Naive B cell (primary cell): ENCODE measurements at regions not wholly inside any gene's neighbourhood (a gene's known extent, or its start where the extent isn't known, plus 50 kb on each side); places are given as distances from the start of the nearest gene placed in this dataset.

Experiments used
- ATAC-seq, 2 donors: fragments of 150-1000 bp; cut with Tn5 transposase; 2 replicates each; pipeline ENCODE4 v1.10.0; 2021; ENCODE audit warnings: low read depth in 2 of 2, mild to moderate bottlenecking in 2 of 2, moderate library complexity in 2 of 2
- DNase-seq: peaks from one replicate; pipeline ENCODE4 v3.0.0; 2022
- H3K27ac Mint-ChIP-seq, 6 donors: one replicate each; pipeline ENCODE4 v1.8.0; 2020 to 2022; ENCODE audit warnings: mild to moderate bottlenecking in 6 of 6, mixed read lengths in 6 of 6, moderate library complexity in 5 of 6, inconsistent platforms in 2 of 6
- H3K27me3 Mint-ChIP-seq, 3 donors: one replicate each; pipeline ENCODE4 v1.8.0; 2021 to 2022; ENCODE audit warnings: mixed read lengths in 3 of 3, mild to moderate bottlenecking in 1 of 3
- H3K36me3 Mint-ChIP-seq, 2 donors: one replicate each; pipeline ENCODE4 v1.8.0; 2020 to 2022; ENCODE audit warnings: mixed read lengths in 2 of 2, inconsistent platforms in 1 of 2, mild to moderate bottlenecking in 1 of 2
- H3K4me1 Mint-ChIP-seq, 3 donors: one replicate each; pipeline ENCODE4 v1.8.0; 2020 to 2022; ENCODE audit warnings: mixed read lengths in 3 of 3, inconsistent platforms in 1 of 3, mild to moderate bottlenecking in 1 of 3, moderate library complexity in 1 of 3
- H3K4me3 Mint-ChIP-seq, 8 donors: one replicate each; pipeline ENCODE4 v1.8.0; 2020 to 2022; ENCODE audit warnings: mild to moderate bottlenecking in 8 of 8, mixed read lengths in 8 of 8, moderate library complexity in 8 of 8, inconsistent platforms in 2 of 8
- H3K9me3 Mint-ChIP-seq, 7 donors: one replicate each; pipeline ENCODE4 v1.8.0; 2020 to 2022; ENCODE audit warnings: mixed read lengths in 7 of 7, mild to moderate bottlenecking in 5 of 7, inconsistent platforms in 2 of 7, moderate library complexity in 1 of 7

DNA sequence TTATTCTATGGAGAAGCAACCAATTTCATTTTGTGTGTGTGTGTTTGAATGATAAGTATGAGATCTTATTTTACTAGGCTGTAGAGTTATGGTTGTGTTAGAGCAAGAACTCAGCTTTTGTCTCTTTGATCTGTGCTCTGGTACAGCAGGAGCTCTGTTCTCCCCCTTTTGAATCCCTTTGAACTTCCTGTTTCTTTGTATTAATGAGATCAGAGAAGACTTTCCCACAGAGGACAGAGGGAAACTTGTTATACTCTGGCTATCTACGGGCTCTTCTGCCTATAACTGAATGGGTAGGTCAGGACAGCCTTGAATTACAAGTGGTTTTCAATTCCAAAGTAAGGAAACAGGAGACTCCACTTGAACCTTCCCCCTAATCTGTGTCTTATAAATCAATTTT is 1015.0 kb upstream of the RAG2 start:
- no peaks in the 10 kb centered on the region for H3K4me1 Mint-ChIP-seq
- no peaks in the 10 kb centered on the region for H3K36me3 Mint-ChIP-seq
- no peak overlapping the region for H3K4me3 Mint-ChIP-seq
- no peak for DNase-seq
- H3K9me3 Mint-ChIP-seq = no peaks in the 10 kb centered on the region
- no peak for ATAC-seq
- H3K27me3 Mint-ChIP-seq = no peaks in the 10 kb centered on the region
- H3K27ac Mint-ChIP-seq = no peak overlapping the region

- Mint-ChIP-seq H3K27ac (no peak overlapping the region), H3K4me1 (no peaks in the 10 kb centered on the region)
- no peak for ATAC-seq
These were observed 1014.1 kb upstream of the RAG2 start for GRCh38 chr11:37612146-37612545.

GRCh38 chr11:37605229-37605628 is 1007.2 kb upstream of the RAG2 start:
- H3K9me3 Mint-ChIP-seq = peaks cover 0 to 7% (median 5%) of the 10 kb centered on the region in 7 donors
- H3K36me3 Mint-ChIP-seq = no peaks in the 10 kb centered on the region
- no peak for ATAC-seq
- DNase-seq = no peak
- no peaks in the 10 kb centered on the region for H3K4me1 Mint-ChIP-seq
- no peak overlapping the region for H3K4me3 Mint-ChIP-seq
- H3K27me3 Mint-ChIP-seq = no peaks in the 10 kb centered on the region
- no peak overlapping the region for H3K27ac Mint-ChIP-seq

More at GRCh38 chr11:37612146-37612545, 1014.1 kb upstream of the RAG2 start:
- Mint-ChIP-seq H3K27me3 (no peaks in the 10 kb centered on the region), H3K4me3 (no peak overlapping the region), H3K9me3 (no peaks in the 10 kb centered on the region), H3K36me3 (no peaks in the 10 kb centered on the region)
- no peak for DNase-seq

- ATAC-seq (no peak), DNase-seq (no peak)
- no peak overlapping the region for H3K4me3 Mint-ChIP-seq
- no peaks in the 10 kb centered on the region for H3K36me3 Mint-ChIP-seq
- no peaks in the 10 kb centered on the region for H3K27me3 Mint-ChIP-seq
- peaks cover 0 to 7% (median 5%) of the 10 kb centered on the region in 7 donors for H3K9me3 Mint-ChIP-seq
- H3K4me1 Mint-ChIP-seq = no peaks in the 10 kb centered on the region
- H3K27ac Mint-ChIP-seq = no peak overlapping the region
These were observed 1000.3 kb upstream of the RAG2 start for GRCh38 chr11:37598381-37598780.

DNA sequence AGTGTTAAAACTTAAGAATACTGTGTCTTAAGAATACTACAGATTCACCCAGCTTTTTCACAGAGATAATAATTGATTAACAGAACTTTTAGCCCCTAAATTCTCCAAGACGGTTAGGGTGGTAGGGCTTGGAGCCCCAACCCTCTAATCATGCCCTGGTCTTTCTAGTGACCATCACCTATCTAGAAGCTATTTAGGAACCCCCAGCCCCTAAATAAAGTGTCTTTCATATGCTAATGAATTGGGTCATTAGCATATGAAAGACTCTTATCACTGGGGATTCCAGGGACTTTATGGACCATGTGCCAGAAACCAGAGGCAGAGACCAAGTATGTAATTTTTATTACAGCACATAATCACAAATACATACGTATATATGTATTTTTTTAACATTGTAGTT is 999.7 kb upstream of the RAG2 start:
- no peak for ATAC-seq
- Mint-ChIP-seq H3K36me3 (no peaks in the 10 kb centered on the region), H3K27me3 (no peaks in the 10 kb centered on the region)

DNA sequence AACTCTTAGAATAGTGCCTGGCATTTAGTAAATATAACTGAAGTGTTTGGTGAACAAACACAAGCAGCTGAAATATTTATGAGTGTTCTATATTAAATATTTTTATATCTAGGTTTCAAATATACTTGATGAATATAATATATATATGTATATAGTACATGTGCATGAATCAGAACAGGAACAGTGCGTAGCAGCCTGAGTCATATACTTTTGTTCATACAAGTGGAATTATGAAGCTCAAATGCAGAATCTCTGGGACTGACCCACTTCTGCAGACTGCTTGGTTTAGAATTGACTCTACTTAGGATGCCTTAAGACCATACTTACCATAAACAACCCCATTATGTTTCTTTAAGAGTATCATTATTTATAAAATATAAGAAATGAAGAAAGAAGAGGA is 997.8 kb upstream of the RAG2 start:
- ATAC-seq (no peak), DNase-seq (no peak)
- H3K36me3 Mint-ChIP-seq = no peaks in the 10 kb centered on the region

More for the DNA sequence above, 999.7 kb upstream of the RAG2 start:
- no peak overlapping the region for H3K27ac Mint-ChIP-seq
- no peak for DNase-seq
- no peaks in the 10 kb centered on the region for H3K4me1 Mint-ChIP-seq
- H3K4me3 Mint-ChIP-seq = no peak overlapping the region
- peaks cover 0 to 4% (median 1%) of the 10 kb centered on the region in 7 donors for H3K9me3 Mint-ChIP-seq

GRCh38 chr11:37574361-37574760 is 976.3 kb upstream of the RAG2 start:
- DNase-seq = no peak
- Mint-ChIP-seq H3K36me3 (no peaks in the 10 kb centered on the region), H3K4me1 (no peaks in the 10 kb centered on the region), H3K4me3 (no peak overlapping the region), H3K9me3 (peaks cover 0 to 6% (median 0%) of the 10 kb centered on the region in 7 donors), H3K27me3 (no peaks in the 10 kb centered on the region), H3K27ac (no peak overlapping the region)
- no peak for ATAC-seq

More for the DNA sequence above, 997.8 kb upstream of the RAG2 start:
- H3K4me3 Mint-ChIP-seq = no peak overlapping the region
- peaks cover 0 to 3% (median 0%) of the 10 kb centered on the region in 7 donors for H3K9me3 Mint-ChIP-seq
- no peaks in the 10 kb centered on the region for H3K27me3 Mint-ChIP-seq
- no peak overlapping the region for H3K27ac Mint-ChIP-seq
- H3K4me1 Mint-ChIP-seq = no peaks in the 10 kb centered on the region

GRCh38 chr11:37572491-37573171 is 974.6 kb upstream of the RAG2 start:
- ATAC-seq (no peak), DNase-seq (no peak)
- Mint-ChIP-seq H3K36me3 (no peaks in the 10 kb centered on the region), H3K4me1 (no peaks in the 10 kb centered on the region), H3K27me3 (no peaks in the 10 kb centered on the region), H3K9me3 (peaks cover 0 to 6% (median 0%) of the 10 kb centered on the region in 7 donors), H3K4me3 (no peak overlapping the region), H3K27ac (no peak overlapping the region)

DNA sequence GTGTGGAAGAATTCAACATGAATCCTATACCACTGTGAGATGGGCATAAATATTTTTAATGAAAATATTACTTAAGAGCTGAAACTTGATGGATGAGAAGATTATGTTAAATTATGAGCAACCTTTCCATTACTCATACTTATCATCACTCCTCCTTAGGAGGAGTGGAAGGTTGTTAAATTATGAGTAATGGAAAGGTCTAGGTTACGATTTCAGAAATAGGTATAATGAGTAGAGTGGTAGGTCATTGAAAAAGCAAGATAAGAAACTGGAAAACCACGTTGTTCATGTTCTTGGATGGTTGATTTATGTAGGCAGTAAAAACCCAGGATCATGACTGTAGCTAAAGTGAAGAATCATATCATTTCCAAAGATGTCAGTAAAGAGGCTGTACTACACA is 973.2 kb upstream of the RAG2 start:
- Mint-ChIP-seq H3K4me1 (no peaks in the 10 kb centered on the region), H3K27me3 (no peaks in the 10 kb centered on the region), H3K36me3 (no peaks in the 10 kb centered on the region), H3K9me3 (peaks cover 0 to 6% (median 0%) of the 10 kb centered on the region in 7 donors), H3K27ac (no peak overlapping the region), H3K4me3 (no peak overlapping the region)
- ATAC-seq (no peak), DNase-seq (no peak)

GRCh38 chr11:37560991-37561390 is 963.0 kb upstream of the RAG2 start:
- no peak overlapping the region for H3K4me3 Mint-ChIP-seq
- DNase-seq = no peak
- H3K4me1 Mint-ChIP-seq = no peaks in the 10 kb centered on the region
- no peak overlapping the region for H3K27ac Mint-ChIP-seq
- peaks cover 0 to 5% (median 0%) of the 10 kb centered on the region in 7 donors for H3K9me3 Mint-ChIP-seq
- H3K36me3 Mint-ChIP-seq = no peaks in the 10 kb centered on the region
- H3K27me3 Mint-ChIP-seq = no peaks in the 10 kb centered on the region
- no peak for ATAC-seq

DNA sequence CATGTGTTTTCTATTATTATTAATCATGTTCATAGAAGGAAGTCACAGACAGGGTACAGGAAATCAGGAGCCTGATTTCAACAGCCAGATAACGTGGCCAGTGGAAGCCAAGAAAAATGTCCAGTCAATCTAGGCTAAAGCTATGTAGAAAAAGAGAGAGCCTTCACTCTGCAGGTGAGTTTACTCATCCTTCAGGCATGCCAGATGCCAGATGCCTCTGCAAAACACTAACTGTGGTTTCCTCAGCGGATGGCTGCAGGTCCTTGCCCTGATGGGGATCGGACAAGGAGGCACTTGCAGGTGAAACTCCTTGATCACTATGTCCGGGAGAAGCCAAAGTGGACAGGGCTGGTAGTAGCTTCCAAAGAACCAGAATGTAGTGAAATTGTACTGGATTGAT is 962.3 kb upstream of the RAG2 start:
- Mint-ChIP-seq H3K9me3 (peaks cover 0 to 5% (median 0%) of the 10 kb centered on the region in 7 donors), H3K36me3 (no peaks in the 10 kb centered on the region), H3K27me3 (no peaks in the 10 kb centered on the region), H3K4me1 (no peaks in the 10 kb centered on the region), H3K4me3 (no peak overlapping the region), H3K27ac (no peak overlapping the region)
- no peak for ATAC-seq
- DNase-seq = no peak

- Mint-ChIP-seq H3K27ac (no peak overlapping the region), H3K4me3 (no peak overlapping the region), H3K27me3 (no peaks in the 10 kb centered on the region), H3K36me3 (no peaks in the 10 kb centered on the region), H3K9me3 (peaks cover 0 to 5% (median 0%) of the 10 kb centered on the region in 7 donors), H3K4me1 (no peaks in the 10 kb centered on the region)
- ATAC-seq (no peak), DNase-seq (no peak)
These were observed 960.7 kb upstream of the RAG2 start for GRCh38 chr11:37558619-37559210.

GRCh38 chr11:37557990-37558389 is 960.0 kb upstream of the RAG2 start:
- Mint-ChIP-seq H3K4me3 (no peak overlapping the region), H3K36me3 (no peaks in the 10 kb centered on the region), H3K27ac (no peak overlapping the region), H3K27me3 (no peaks in the 10 kb centered on the region), H3K9me3 (peaks cover 0 to 5% (median 0%) of the 10 kb centered on the region in 7 donors), H3K4me1 (no peaks in the 10 kb centered on the region)
- ATAC-seq (no peak), DNase-seq (no peak)

GRCh38 chr11:37552284-37552683 is 954.2 kb upstream of the RAG2 start:
- peaks cover 0 to 2% (median 0%) of the 10 kb centered on the region in 7 donors for H3K9me3 Mint-ChIP-seq
- no peak for ATAC-seq
- H3K27ac Mint-ChIP-seq = no peak overlapping the region

More at GRCh38 chr11:37552284-37552683, 954.2 kb upstream of the RAG2 start:
- Mint-ChIP-seq H3K4me1 (no peaks in the 10 kb centered on the region), H3K4me3 (no peak overlapping the region), H3K36me3 (no peaks in the 10 kb centered on the region), H3K27me3 (no peaks in the 10 kb centered on the region)
- no peak for DNase-seq
